ENCODE measurements at regions not wholly inside any gene's neighbourhood (a gene's known extent, or its start where the extent isn't known, plus 50 kb on each side); places are given as distances from the start of the nearest gene placed in this dataset.

GRCh38 chr5:57855831-57856230 is 373.2 kb upstream of the ACTBL2 start (continued):
- no peak for TF ChIP-seq USF2 (IDR thresholded peaks at IDR 0.05; ENCODE audit: low read length)
- TF ChIP-seq TAF1 (IDR thresholded peaks at IDR 0.05; ENCODE audit: low read depth, low read length): no peak
- no peak for TF ChIP-seq EP300 (IDR thresholded peaks at IDR 0.05; ENCODE audit: borderline replicate concordance in 1 of 2, low read depth in 2 of 2, low read length in 2 of 2)
- no peak for TF ChIP-seq TCF12 (IDR thresholded peaks at IDR 0.05; ENCODE audit: low read depth, low read length)

Measured in H1 (cell line).